ENCODE measurements at regions not wholly inside any gene's neighbourhood (a gene's known extent, or its start where the extent isn't known, plus 50 kb on each side); places are given as distances from the start of the nearest gene placed in this dataset.

DNA sequence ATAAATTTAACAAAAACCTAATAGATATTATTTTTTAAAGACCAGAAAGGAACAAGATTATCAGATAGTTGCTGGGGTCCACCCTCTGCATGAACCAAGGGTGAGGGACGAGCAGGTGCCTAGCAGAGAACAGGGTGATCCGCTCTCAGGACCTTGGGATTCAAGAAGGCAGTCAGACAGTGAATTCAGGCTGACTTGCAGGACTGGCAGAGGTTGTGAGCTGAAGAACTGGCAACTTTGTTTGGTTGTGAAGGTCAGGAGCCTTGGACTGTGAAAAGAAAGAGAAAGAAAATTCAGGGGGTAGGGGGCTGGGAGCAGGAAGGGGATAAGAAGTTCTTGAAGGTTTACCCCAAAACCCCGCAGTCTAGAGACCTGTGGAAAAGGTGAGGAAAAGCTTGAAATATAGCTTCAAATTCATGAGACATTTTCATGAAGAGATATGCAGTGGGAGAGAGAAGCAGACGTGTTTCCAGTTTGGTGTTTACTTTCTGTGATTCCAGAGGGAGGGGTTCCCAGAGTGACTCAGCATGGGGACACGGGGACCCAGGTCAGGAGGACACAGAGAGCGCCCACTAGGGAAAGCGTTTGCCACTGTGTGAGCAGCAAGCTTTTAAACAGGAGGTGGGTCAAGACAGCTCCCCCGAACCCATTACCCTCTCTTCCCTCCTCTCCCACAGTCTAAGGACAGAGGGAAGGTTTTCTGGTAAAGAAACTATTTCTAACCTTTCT is 217.2 kb upstream of the UMPS start (continued):
- peak; percentile 50; the same call in 1 of the 2 replicates for TF ChIP-seq IKZF5 (CRISPR knock-in tag; IDR thresholded peaks at IDR 0.05)

DNA sequence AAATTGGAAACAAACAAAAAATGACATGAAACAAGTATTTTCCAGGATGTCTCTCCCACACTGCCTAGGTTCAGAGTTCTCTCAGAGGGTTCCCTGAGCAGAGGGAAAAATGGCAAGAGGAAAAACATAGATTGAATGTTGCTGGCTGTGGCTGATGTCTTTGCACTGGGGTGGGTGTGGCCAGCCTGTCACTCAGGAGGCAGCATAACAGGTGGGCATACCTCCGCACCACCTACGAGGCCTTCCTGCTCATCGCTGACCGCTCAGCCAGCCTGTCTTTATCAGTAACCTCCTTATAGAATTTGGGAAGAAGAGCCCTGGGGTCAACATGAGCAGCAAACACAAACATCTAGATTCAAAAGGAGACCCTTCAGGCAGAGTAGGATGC is 216.6 kb upstream of the UMPS start:
- ATAC-seq (peak; percentile 72), FAIRE-seq (no peak), DNase-seq (ENCODE audit: low spot score) (no peak)
- Histone ChIP-seq H3K4me2 (ENCODE audit: low read depth, low read length) (peak overlapping the region; percentile 75), H3K9me3 (ENCODE audit: low read length) (no peaks in the 10 kb centered on the region), H3K9ac (ENCODE audit: insufficient read depth, low read depth, low read length) (no peak overlapping the region), H3K27ac (ENCODE audit: extremely low read length, insufficient read depth, low read length) (peak overlapping the region; percentile 12), H3K79me2 (ENCODE audit: insufficient read depth, low read length) (no peaks in the 10 kb centered on the region), H4K20me1 (ENCODE audit: insufficient read depth, low read length) (no peaks in the 10 kb centered on the region), H3K27me3 (ENCODE audit: control insufficient read depth in 1 of 2, insufficient read depth in 2 of 2, low read length in 2 of 2) (peaks cover 0 to 25% of the 10 kb centered on the region in 2 experiments), H2AFZ (ENCODE audit: low read length) (no peak overlapping the region), H3K4me1 (ENCODE audit: insufficient read depth, low read length) (peaks cover 13% of the 10 kb centered on the region), H3K36me3 (replicated peaks in 1 of 2; ENCODE audit: control insufficient read depth in 1 of 2, insufficient read depth in 2 of 2, low read length in 2 of 2) (no peaks in the 10 kb centered on the region), H3K4me3 (replicated peaks in 1 of 3; ENCODE audit: insufficient read depth in 1 of 3, low read depth in 2 of 3, low read length in 3 of 3) (peak overlapping the region in 1 of 3 experiments; percentile 51; a peak in 2 of 6 replicates)
- TF ChIP-seq BCL6 (CRISPR knock-in tag; IDR thresholded peaks at IDR 0.05) (no peak), ZC3H4 (CRISPR knock-in tag; IDR thresholded peaks at IDR 0.05; ENCODE audit: borderline replicate concordance) (no peak), KMT2A (CRISPR knock-in tag; IDR thresholded peaks at IDR 0.05) (no peak), RARA (CRISPR knock-in tag; IDR thresholded peaks at IDR 0.05) (0 out of 2 replicates have a peak, but pooled peaks have one; percentile 0)
- TF ChIP-seq, protein P1, sequence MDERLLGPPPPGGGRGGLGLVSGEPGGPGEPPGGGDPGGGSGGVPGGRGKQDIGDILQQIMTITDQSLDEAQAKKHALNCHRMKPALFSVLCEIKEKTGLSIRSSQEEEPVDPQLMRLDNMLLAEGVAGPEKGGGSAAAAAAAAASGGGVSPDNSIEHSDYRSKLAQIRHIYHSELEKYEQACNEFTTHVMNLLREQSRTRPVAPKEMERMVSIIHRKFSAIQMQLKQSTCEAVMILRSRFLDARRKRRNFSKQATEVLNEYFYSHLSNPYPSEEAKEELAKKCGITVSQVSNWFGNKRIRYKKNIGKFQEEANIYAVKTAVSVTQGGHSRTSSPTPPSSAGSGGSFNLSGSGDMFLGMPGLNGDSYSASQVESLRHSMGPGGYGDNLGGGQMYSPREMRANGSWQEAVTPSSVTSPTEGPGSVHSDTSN (CRISPR knock-in tag; IDR thresholded peaks at IDR 0.05) = peak; percentile 79
- ChIA-PET CTCF (ENCODE audit: low intra/inter-chr PET ratio, low total read pairs) (no interaction called here), POLR2A (no interaction called here)
- BruUV-seq (replicated peaks) = no TSS peak
- intact Hi-C loops (cut with micrococcal nuclease; ENCODE audit: unreplicated experiment) (no loop called here), in situ Hi-C loops (cut with HindIII; ENCODE audit: extremely low pct_ligation_motif_present, low pct_unique_long_range_greater_than_20kb) (no loop called here)
- 26% methylated on average over 4 of the region's 4 CpGs for WGBS (ENCODE audit: low lambda C conversion rate)

Measured in HepG2 (cell line).